ENCODE measurements at regions not wholly inside any gene's neighbourhood (a gene's known extent, or its start where the extent isn't known, plus 50 kb on each side); places are given as distances from the start of the nearest gene placed in this dataset.

DNA sequence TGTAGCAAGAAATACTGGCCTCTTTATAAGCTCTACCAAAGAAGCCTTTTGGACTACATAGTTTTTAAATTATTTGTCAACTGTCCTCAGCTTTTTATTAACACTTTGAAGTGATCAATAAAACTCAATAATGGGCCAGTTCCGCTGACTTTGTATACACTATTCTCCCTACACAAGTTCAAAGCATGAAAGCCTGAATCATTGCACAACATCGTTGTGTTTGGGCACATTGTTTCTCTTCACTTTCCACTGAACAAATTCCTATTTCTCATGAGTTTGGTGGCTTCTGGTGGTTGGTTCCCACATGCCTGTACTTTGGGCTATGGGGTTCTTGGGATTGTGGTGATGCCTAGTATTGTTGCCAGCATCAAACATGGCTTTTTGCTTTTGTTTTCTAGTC, 561.8 kb upstream of the LRRN3 start:
- TF ChIP-seq EZH2phosphoT487 (IDR thresholded peaks at IDR 0.05; ENCODE audit: borderline replicate concordance, low read length): no peak
- TF ChIP-seq, protein P1, sequence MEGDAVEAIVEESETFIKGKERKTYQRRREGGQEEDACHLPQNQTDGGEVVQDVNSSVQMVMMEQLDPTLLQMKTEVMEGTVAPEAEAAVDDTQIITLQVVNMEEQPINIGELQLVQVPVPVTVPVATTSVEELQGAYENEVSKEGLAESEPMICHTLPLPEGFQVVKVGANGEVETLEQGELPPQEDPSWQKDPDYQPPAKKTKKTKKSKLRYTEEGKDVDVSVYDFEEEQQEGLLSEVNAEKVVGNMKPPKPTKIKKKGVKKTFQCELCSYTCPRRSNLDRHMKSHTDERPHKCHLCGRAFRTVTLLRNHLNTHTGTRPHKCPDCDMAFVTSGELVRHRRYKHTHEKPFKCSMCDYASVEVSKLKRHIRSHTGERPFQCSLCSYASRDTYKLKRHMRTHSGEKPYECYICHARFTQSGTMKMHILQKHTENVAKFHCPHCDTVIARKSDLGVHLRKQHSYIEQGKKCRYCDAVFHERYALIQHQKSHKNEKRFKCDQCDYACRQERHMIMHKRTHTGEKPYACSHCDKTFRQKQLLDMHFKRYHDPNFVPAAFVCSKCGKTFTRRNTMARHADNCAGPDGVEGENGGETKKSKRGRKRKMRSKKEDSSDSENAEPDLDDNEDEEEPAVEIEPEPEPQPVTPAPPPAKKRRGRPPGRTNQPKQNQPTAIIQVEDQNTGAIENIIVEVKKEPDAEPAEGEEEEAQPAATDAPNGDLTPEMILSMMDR (IDR thresholded peaks at IDR 0.05; ENCODE audit: low read depth, low read length, poor library complexity, severe bottlenecking): no peak
